OCI-LY7 (cell line): ENCODE measurements at regions not wholly inside any gene's neighbourhood (a gene's known extent, or its start where the extent isn't known, plus 50 kb on each side); places are given as distances from the start of the nearest gene placed in this dataset.

Source experiments
- EZH2phosphoT487 ChIP-seq: fragments of 200-600 bp; sonication (generic); IDR thresholded peaks from 2 replicates; pipeline ENCODE4 v1.6.1; 2018; ENCODE audit warnings: low read depth, borderline replicate concordance, mild to moderate bottlenecking, mixed run types, antibody characterized with exemption, low read length, moderate library complexity, mixed read lengths
- TF ChIP-seq, protein P1 (sequence below): fragments of 200-600 bp; sonication (generic); conservative IDR thresholded peaks from 2 replicates; pipeline ENCODE4 v1.5.1; 2014; ENCODE audit warnings: mild to moderate bottlenecking, antibody characterized with exemption, low read length, moderate library complexity, mixed read lengths

DNA sequence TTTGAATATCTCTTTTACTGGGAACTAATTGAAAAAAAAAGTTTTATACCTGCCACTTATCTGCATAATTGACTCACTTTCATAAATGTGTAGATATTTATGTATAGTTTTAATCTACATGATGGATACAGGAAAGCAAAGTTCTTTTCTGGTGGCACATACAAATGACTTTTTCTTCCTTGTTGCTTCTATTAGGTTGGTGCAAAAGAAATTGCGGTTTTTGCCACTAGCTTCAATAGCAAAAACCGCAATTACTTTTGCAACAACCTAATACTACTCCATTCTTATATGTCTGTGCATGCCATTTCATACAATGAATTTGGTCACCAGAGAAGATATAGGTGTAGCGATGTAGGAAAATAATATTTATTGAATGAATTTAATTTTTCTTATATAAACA lies 344.5 kb upstream of the PCDH20 start:
- TF ChIP-seq EZH2phosphoT487 = no peak
- TF ChIP-seq, protein P1, sequence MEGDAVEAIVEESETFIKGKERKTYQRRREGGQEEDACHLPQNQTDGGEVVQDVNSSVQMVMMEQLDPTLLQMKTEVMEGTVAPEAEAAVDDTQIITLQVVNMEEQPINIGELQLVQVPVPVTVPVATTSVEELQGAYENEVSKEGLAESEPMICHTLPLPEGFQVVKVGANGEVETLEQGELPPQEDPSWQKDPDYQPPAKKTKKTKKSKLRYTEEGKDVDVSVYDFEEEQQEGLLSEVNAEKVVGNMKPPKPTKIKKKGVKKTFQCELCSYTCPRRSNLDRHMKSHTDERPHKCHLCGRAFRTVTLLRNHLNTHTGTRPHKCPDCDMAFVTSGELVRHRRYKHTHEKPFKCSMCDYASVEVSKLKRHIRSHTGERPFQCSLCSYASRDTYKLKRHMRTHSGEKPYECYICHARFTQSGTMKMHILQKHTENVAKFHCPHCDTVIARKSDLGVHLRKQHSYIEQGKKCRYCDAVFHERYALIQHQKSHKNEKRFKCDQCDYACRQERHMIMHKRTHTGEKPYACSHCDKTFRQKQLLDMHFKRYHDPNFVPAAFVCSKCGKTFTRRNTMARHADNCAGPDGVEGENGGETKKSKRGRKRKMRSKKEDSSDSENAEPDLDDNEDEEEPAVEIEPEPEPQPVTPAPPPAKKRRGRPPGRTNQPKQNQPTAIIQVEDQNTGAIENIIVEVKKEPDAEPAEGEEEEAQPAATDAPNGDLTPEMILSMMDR = no peak
